ENCODE measurements at regions not wholly inside any gene's neighbourhood (a gene's known extent, or its start where the extent isn't known, plus 50 kb on each side); places are given as distances from the start of the nearest gene placed in this dataset.

DNA sequence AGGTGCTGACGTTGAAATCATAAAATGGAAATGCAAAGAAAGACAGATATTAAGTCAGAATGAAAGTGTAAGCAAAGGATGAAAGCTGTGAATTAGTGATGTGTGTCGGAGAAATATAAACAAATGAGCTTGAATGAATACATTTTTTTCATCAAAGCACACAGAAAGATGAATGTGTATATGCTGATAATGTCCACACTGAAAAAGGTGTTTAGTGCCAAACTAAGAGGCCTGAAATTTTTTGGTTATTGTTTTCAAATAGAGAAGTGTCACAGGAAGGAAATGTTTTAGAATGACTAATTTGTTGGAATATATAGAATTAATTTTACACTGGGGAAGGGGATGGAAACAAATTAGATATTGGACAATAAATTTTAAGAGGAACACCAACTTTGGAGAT is 1217.6 kb downstream of the PCDH18 start:
- TF ChIP-seq, protein P1, sequence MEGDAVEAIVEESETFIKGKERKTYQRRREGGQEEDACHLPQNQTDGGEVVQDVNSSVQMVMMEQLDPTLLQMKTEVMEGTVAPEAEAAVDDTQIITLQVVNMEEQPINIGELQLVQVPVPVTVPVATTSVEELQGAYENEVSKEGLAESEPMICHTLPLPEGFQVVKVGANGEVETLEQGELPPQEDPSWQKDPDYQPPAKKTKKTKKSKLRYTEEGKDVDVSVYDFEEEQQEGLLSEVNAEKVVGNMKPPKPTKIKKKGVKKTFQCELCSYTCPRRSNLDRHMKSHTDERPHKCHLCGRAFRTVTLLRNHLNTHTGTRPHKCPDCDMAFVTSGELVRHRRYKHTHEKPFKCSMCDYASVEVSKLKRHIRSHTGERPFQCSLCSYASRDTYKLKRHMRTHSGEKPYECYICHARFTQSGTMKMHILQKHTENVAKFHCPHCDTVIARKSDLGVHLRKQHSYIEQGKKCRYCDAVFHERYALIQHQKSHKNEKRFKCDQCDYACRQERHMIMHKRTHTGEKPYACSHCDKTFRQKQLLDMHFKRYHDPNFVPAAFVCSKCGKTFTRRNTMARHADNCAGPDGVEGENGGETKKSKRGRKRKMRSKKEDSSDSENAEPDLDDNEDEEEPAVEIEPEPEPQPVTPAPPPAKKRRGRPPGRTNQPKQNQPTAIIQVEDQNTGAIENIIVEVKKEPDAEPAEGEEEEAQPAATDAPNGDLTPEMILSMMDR (IDR thresholded peaks at IDR 0.05; ENCODE audit: low read depth, low read length) = no peak
- DNase-seq (ENCODE audit: extremely low read depth, low read depth) = no peak

GRCh38 chr4:136311774-136312173 is 1220.5 kb downstream of the PCDH18 start:
- TF ChIP-seq, protein P1 (IDR thresholded peaks at IDR 0.05; ENCODE audit: low read depth, low read length) = no peak
- no peak for DNase-seq (ENCODE audit: extremely low read depth, low read depth)

DNA sequence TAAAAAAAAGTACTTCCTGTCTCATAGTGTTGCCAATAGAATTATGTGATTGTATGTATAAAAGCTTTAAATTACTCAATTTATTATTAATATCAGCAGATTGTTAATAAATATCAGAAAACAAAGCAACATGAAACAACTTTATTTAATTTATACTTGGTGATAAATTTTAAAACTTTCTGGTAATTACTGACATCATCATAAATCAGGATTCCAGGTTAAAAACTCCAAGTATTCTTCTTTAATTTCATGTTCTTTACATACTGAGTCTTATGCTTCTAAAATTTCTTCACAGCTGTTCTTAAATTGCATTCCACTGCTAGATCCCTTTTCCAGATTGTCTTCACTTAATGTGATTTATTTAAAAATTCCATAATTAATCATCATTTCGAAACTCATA is 1224.5 kb downstream of the PCDH18 start:
- no peak for DNase-seq (ENCODE audit: extremely low read depth, low read depth)
- TF ChIP-seq, protein P1 (IDR thresholded peaks at IDR 0.05; ENCODE audit: low read depth, low read length) = no peak

DNA sequence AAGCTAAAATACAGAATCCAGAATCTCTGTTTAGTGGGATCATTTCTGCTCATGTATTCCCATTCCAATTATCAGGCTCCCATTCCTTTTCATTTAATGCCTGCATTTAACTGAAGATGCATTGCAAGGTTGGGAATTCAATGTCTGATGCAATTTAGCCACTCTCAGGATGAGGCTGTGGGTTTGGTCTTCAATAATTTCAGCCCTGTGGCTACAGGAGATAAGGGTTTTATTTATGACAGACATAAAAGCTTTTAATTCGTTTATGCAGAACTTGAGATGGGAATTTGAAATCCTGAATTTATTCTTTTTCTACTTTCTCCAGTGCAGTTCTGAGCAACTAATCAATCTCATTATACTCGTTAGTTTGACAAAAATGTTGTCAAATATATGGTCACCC is 1225.9 kb downstream of the PCDH18 start:
- TF ChIP-seq, protein P1 (IDR thresholded peaks at IDR 0.05; ENCODE audit: low read depth, low read length) = no peak
- DNase-seq (ENCODE audit: extremely low read depth, low read depth) = no peak

DNA sequence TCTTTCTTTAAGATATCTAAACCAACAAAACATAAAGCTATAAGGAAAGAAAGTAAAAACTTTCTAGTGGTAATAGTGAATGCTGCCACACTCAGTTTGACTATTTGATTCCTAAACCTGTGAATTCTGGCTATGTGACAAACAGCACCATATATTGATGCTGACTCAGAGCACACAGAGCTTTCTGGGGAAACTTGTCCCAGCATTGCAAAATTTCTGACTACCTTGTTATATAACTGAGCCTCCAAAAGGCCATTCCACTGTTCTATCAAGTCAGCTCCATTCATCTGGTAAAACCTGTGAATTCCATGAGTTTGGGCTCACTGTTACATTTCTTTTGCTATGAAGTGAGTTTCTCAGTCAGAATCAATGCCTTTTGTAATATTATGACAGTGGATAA is 1229.7 kb downstream of the PCDH18 start:
- TF ChIP-seq, protein P1 (IDR thresholded peaks at IDR 0.05; ENCODE audit: low read depth, low read length) = no peak
- no peak for DNase-seq (ENCODE audit: extremely low read depth, low read depth)

GRCh38 chr4:136301749-136302495 is 1230.4 kb downstream of the PCDH18 start:
- TF ChIP-seq, protein P1 (IDR thresholded peaks at IDR 0.05; ENCODE audit: low read depth, low read length) = no peak
- no peak for DNase-seq (ENCODE audit: extremely low read depth, low read depth)

DNA sequence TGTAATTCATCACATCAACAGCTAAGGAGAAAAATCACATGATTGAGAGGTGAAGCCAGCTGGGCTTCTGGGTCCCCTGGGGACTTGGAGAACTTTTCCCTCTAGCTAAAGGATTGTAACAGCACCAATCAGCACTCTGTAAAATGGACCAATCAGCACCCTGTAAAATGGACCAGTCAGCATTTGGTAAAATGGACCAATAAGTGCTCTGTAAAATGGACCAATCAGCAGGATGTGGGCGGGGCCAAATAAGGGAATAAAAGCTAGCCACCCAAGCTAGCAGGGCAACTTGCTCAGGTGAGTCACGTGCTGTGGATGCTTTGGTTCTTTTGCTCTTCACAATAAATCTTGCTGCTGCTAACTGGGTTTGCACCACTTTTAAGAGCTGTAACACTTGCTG is 1248.3 kb downstream of the PCDH18 start:
- no peak for DNase-seq (ENCODE audit: extremely low read depth, low read depth)
- TF ChIP-seq, protein P1 (IDR thresholded peaks at IDR 0.05; ENCODE audit: low read depth, low read length) = no peak

Data from AG09319 (cell line).